Stomach (tissue), 8 donors: ENCODE measurements at regions not wholly inside any gene's neighbourhood (a gene's known extent, or its start where the extent isn't known, plus 50 kb on each side); places are given as distances from the start of the nearest gene placed in this dataset.

Experiments used
- DNase-seq, 2 donors: peaks; one replicate each; pipeline versions ENCODE4 v3.0.0 to v3.0.0-alpha.2; 2013 to 2019
- H3K27ac ChIP-seq, 5 donors: fragments of 200-600 bp in 4 of 5; sonication (generic) in 4 of 5; one replicate each; pipeline ENCODE4 v1.5.1; 2013 to 2019; ENCODE audit warnings: mild to moderate bottlenecking in 1 of 5, moderate library complexity in 1 of 5
- H3K27me3 ChIP-seq, 3 donors: fragments of 200-600 bp; sonication (generic); one replicate each; pipeline ENCODE4 v1.5.1; 2017 to 2019; ENCODE audit warnings: mixed run types in 1 of 3
- H3K36me3 ChIP-seq, 4 donors: fragments of 200-600 bp; sonication (generic); 1 replicate in 3 of 4; 2 replicates in 1 of 4; pipeline ENCODE4 v1.5.1; 2016 to 2019
- H3K4me1 ChIP-seq, 4 donors: fragments of 200-600 bp; sonication (generic); one replicate each; pipeline ENCODE4 v1.5.1; 2016 to 2019
- H3K4me3 ChIP-seq, 4 donors: fragments of 200-600 bp; sonication (generic) in 3 of 4; one replicate each; pipeline ENCODE4 v1.5.1; 2016 to 2019; ENCODE audit warnings: mild to moderate bottlenecking in 1 of 4
- H3K9me3 ChIP-seq, 4 donors: fragments of 200-600 bp; sonication (generic); one replicate each; pipeline ENCODE4 v1.5.1; 2016 to 2019
- CTCF ChIP-seq, 7 experiments: fragments of 450-650 bp in 4 of 7; fragments of 200-600 bp in 3 of 7; sonication (generic) in 3 of 7; IDR thresholded peaks; one replicate each; pipeline ENCODE4 v1.5.1; 2016 to 2019; ENCODE audit warnings: antibody characterized with exemption in 7 of 7, control low read depth in 2 of 7, mild to moderate bottlenecking in 1 of 7
- EP300 ChIP-seq: sonication (generic); formaldehyde crosslinking; IDR thresholded peaks from one replicate; pipeline ENCODE4 v1.6.1; 2017; ENCODE audit warnings: antibody characterized with exemption
- POLR2A ChIP-seq, 4 donors: fragments of 450-650 bp; IDR thresholded peaks; one replicate each; pipeline ENCODE4 v1.6.1; 2016; ENCODE audit warnings: antibody characterized with exemption in 4 of 4, control low read depth in 2 of 4, mild to moderate bottlenecking in 1 of 4, moderate library complexity in 1 of 4
- POLR2AphosphoS5 ChIP-seq, 3 donors: sonication (generic); formaldehyde crosslinking; IDR thresholded peaks; one replicate each; pipeline ENCODE4 v1.6.1; 2016; ENCODE audit warnings: antibody characterized with exemption in 3 of 3
- WGBS, 5 donors: extraction: QIAGEN DNeasy Blood & Tissue Kit in 3 of 5; methylation state at CpG; one replicate each; pipeline versions ENCODE4 v1.1.5 to v1.1.7; 2013 to 2018; 5-methylcytosine and 5-hydroxymethylcytosine counted together
- intact Hi-C: fragments of 100-400 bp; cut with DNase I; formaldehyde crosslinking; loops from one replicate; pipeline ENCODE4 v1.15.1; 2023; ENCODE audit warnings: low total_unique reads
- donor health status: healthy with polysubstance abuse.
- donor health status: Bipolar disorder and iron deficiency.
- donor health status: healthy.

GRCh38 chr6:140225701-140226436 lies 851.4 kb upstream of the CITED2 start:
- WGBS, 5 donors = 26 to 50% (median 44%) methylated on average over 2 of the region's 2 CpGs
- no peaks in the 10 kb centered on the region for H3K27me3 ChIP-seq
- intact Hi-C loops = no loop called here
- no peaks in the 10 kb centered on the region for H3K36me3 ChIP-seq
- H3K27ac ChIP-seq = no peak overlapping the region
- H3K4me1 ChIP-seq = peaks cover 0 to 5% (median 0%) of the 10 kb centered on the region in 4 donors
- no peak for DNase-seq
- no peak overlapping the region for H3K4me3 ChIP-seq
- TF ChIP-seq POLR2AphosphoS5 (IDR thresholded peaks at IDR 0.05) (no peak), CTCF (IDR thresholded peaks at IDR 0.05) (no peak), EP300 (no peak), POLR2A (IDR thresholded peaks at IDR 0.05) (no peak)
- peaks cover 0 to 5% (median 0%) of the 10 kb centered on the region in 4 donors for H3K9me3 ChIP-seq

DNA sequence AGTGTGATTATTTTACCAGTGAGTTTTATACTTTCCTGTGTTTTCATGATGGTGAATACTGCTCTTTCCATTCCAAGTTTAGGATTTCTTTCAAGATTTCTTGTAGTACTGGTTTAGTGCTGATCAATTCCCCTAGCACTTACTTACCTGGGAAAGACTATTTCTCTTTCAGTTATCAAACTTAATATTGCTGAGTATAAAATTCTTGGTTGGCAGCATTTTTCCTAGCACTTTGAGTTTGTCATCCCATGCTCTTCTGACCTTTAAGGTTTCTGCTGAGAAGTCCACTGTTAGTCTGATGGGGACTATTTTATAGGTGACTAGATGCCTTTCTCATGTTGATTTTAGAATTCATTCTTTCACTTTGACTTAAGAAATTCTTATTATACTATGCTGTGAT lies 842.8 kb upstream of the CITED2 start:
- Histone ChIP-seq H3K4me3 (no peak overlapping the region), H3K4me1 (no peaks in the 10 kb centered on the region), H3K36me3 (no peaks in the 10 kb centered on the region), H3K9me3 (peaks cover 0 to 24% (median 13%) of the 10 kb centered on the region in 4 donors), H3K27me3 (no peaks in the 10 kb centered on the region), H3K27ac (no peak overlapping the region)
- TF ChIP-seq CTCF (IDR thresholded peaks at IDR 0.05) = no peak
- no peak for TF ChIP-seq POLR2A (IDR thresholded peaks at IDR 0.05)
- TF ChIP-seq POLR2AphosphoS5 (IDR thresholded peaks at IDR 0.05) = no peak
- TF ChIP-seq EP300 = no peak
- no peak for DNase-seq
- intact Hi-C loops = no loop called here

- Histone ChIP-seq H3K9me3 (no peaks in the 10 kb centered on the region), H3K4me3 (no peak overlapping the region), H3K27me3 (no peaks in the 10 kb centered on the region), H3K4me1 (no peaks in the 10 kb centered on the region), H3K27ac (no peak overlapping the region), H3K36me3 (no peaks in the 10 kb centered on the region)
- WGBS, 5 donors = 85 to 94% (median 88%) methylated on average over 1 of the region's 1 CpG
- intact Hi-C loops = no loop called here
- TF ChIP-seq POLR2A (IDR thresholded peaks at IDR 0.05) = no peak
- TF ChIP-seq CTCF (IDR thresholded peaks at IDR 0.05) = no peak
- TF ChIP-seq POLR2AphosphoS5 (IDR thresholded peaks at IDR 0.05) = no peak
- no peak for TF ChIP-seq EP300
- peak in 1 of 2 donors; percentile 10 for DNase-seq
Observed at GRCh38 chr6:140209775-140210174, 835.3 kb upstream of the CITED2 start.

DNA sequence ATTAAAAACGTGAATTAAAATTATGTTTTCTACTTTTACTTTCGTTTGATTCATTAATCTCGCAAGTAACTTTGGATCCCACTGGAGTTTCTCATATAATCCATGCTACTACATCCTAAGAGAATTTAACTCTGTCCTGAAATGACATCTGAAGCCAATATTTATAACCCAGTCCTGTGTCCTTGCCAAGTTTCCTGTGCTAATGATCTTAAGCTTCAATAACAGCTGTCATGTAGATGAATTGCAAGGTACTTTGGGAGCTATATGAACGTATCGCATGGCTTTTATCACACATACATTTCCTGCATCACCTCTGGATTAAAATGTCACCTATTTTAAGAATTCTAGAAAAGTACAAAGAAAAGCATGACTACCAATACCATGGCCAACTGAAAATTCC lies 833.8 kb upstream of the CITED2 start:
- TF ChIP-seq POLR2A (IDR thresholded peaks at IDR 0.05) (no peak), CTCF (IDR thresholded peaks at IDR 0.05) (no peak), EP300 (no peak), POLR2AphosphoS5 (IDR thresholded peaks at IDR 0.05) (no peak)
- H3K4me1 ChIP-seq = peaks cover 0 to 9% (median 0%) of the 10 kb centered on the region in 4 donors
- intact Hi-C loops = no loop called here
- no peak overlapping the region for H3K4me3 ChIP-seq
- no peaks in the 10 kb centered on the region for H3K9me3 ChIP-seq
- no peak overlapping the region for H3K27ac ChIP-seq
- no peaks in the 10 kb centered on the region for H3K36me3 ChIP-seq
- H3K27me3 ChIP-seq = no peaks in the 10 kb centered on the region
- DNase-seq = peak in 1 of 2 donors; percentile 10
- WGBS, 5 donors = 55 to 69% (median 64%) methylated on average over 5 of the region's 5 CpGs
